Rectal smooth muscle tissue (tissue), 1 donor: ENCODE measurements at regions not wholly inside any gene's neighbourhood (a gene's known extent, or its start where the extent isn't known, plus 50 kb on each side); places are given as distances from the start of the nearest gene placed in this dataset.
A peak's percentile ranks its signal among the peaks of the same experiment; 100 is the strongest.

ENCODE experiments used
- H3K27ac ChIP-seq: one replicate; pipeline ENCODE4 v1.7.0; 2013; ENCODE audit warnings: low read depth, low read length, inconsistent platforms
- H3K27me3 ChIP-seq: one replicate; pipeline ENCODE4 v1.7.0; 2013; ENCODE audit warnings: low read length; ENCODE audit not compliant: control insufficient read depth, insufficient read depth
- H3K36me3 ChIP-seq: one replicate; pipeline ENCODE4 v1.7.0; 2013; ENCODE audit warnings: low read length; ENCODE audit not compliant: control insufficient read depth, insufficient read depth
- H3K4me1 ChIP-seq: one replicate; pipeline ENCODE4 v1.7.0; 2013; ENCODE audit warnings: low read length; ENCODE audit not compliant: control insufficient read depth, insufficient read depth
- H3K4me3 ChIP-seq: one replicate; pipeline ENCODE4 v1.7.0; 2013; ENCODE audit warnings: low read length
- H3K9ac ChIP-seq: one replicate; pipeline ENCODE4 v1.7.0; 2013; ENCODE audit warnings: low read length

GRCh38 chr12:20120403-20120725 is 248.0 kb upstream of the PDE3A start:
- Histone ChIP-seq H3K27ac (peak overlapping the region; percentile 23), H3K4me1 (peaks cover 2% of the 10 kb centered on the region), H3K27me3 (no peaks in the 10 kb centered on the region), H3K4me3 (no peak overlapping the region), H3K36me3 (no peaks in the 10 kb centered on the region), H3K9ac (no peak overlapping the region)

GRCh38 chr12:20122274-20122673 is 246.1 kb upstream of the PDE3A start:
- Histone ChIP-seq H3K4me3 (no peak overlapping the region), H3K9ac (no peak overlapping the region), H3K27me3 (no peaks in the 10 kb centered on the region), H3K4me1 (peaks cover 5% of the 10 kb centered on the region), H3K36me3 (no peaks in the 10 kb centered on the region), H3K27ac (no peak overlapping the region)

- Histone ChIP-seq H3K9ac (no peak overlapping the region), H3K27me3 (no peaks in the 10 kb centered on the region), H3K4me3 (no peak overlapping the region), H3K36me3 (no peaks in the 10 kb centered on the region), H3K27ac (no peak overlapping the region), H3K4me1 (peaks cover 5% of the 10 kb centered on the region)
Observed at GRCh38 chr12:20123465-20123864, 244.9 kb upstream of the PDE3A start.

- Histone ChIP-seq H3K36me3 (no peaks in the 10 kb centered on the region), H3K27ac (no peak overlapping the region)
Observed at GRCh38 chr12:20125276-20125798, 243.0 kb upstream of the PDE3A start.

GRCh38 chr12:20126601-20127000 is 241.7 kb upstream of the PDE3A start:
- no peaks in the 10 kb centered on the region for H3K36me3 ChIP-seq
- no peak overlapping the region for H3K9ac ChIP-seq
- H3K4me1 ChIP-seq, result peaks cover 3% of the 10 kb centered on the region
- no peaks in the 10 kb centered on the region for H3K27me3 ChIP-seq
- H3K4me3 ChIP-seq, result no peak overlapping the region
- H3K27ac ChIP-seq, result no peak overlapping the region

More at GRCh38 chr12:20125276-20125798, 243.0 kb upstream of the PDE3A start:
- Histone ChIP-seq H3K27me3 (no peaks in the 10 kb centered on the region), H3K4me3 (no peak overlapping the region), H3K4me1 (peaks cover 5% of the 10 kb centered on the region), H3K9ac (no peak overlapping the region)

GRCh38 chr12:20127413-20127812 is 240.9 kb upstream of the PDE3A start:
- no peak overlapping the region for H3K27ac ChIP-seq
- H3K9ac ChIP-seq, result no peak overlapping the region
- H3K4me1 ChIP-seq, result peaks cover 3% of the 10 kb centered on the region
- no peak overlapping the region for H3K4me3 ChIP-seq
- H3K36me3 ChIP-seq, result no peaks in the 10 kb centered on the region
- no peaks in the 10 kb centered on the region for H3K27me3 ChIP-seq

- peaks cover 3% of the 10 kb centered on the region for H3K4me1 ChIP-seq
- no peak overlapping the region for H3K27ac ChIP-seq
Observed at GRCh38 chr12:20128928-20129327, 239.4 kb upstream of the PDE3A start.

GRCh38 chr12:20132818-20133217 is 235.5 kb upstream of the PDE3A start:
- Histone ChIP-seq H3K36me3 (no peaks in the 10 kb centered on the region), H3K27ac (no peak overlapping the region), H3K4me3 (no peak overlapping the region), H3K9ac (no peak overlapping the region), H3K4me1 (no peaks in the 10 kb centered on the region), H3K27me3 (no peaks in the 10 kb centered on the region)

More at GRCh38 chr12:20128928-20129327, 239.4 kb upstream of the PDE3A start:
- Histone ChIP-seq H3K9ac (no peak overlapping the region), H3K27me3 (no peaks in the 10 kb centered on the region), H3K36me3 (no peaks in the 10 kb centered on the region), H3K4me3 (no peak overlapping the region)

GRCh38 chr12:20134652-20135051 is 233.7 kb upstream of the PDE3A start:
- no peaks in the 10 kb centered on the region for H3K36me3 ChIP-seq
- no peaks in the 10 kb centered on the region for H3K4me1 ChIP-seq
- no peaks in the 10 kb centered on the region for H3K27me3 ChIP-seq
- H3K27ac ChIP-seq, result no peak overlapping the region
- H3K4me3 ChIP-seq, result no peak overlapping the region
- no peak overlapping the region for H3K9ac ChIP-seq

GRCh38 chr12:20140751-20141150 is 227.6 kb upstream of the PDE3A start:
- H3K27me3 ChIP-seq, result no peaks in the 10 kb centered on the region
- no peak overlapping the region for H3K4me3 ChIP-seq
- no peaks in the 10 kb centered on the region for H3K4me1 ChIP-seq
- no peak overlapping the region for H3K9ac ChIP-seq
- no peaks in the 10 kb centered on the region for H3K36me3 ChIP-seq
- no peak overlapping the region for H3K27ac ChIP-seq

GRCh38 chr12:20142316-20142715 is 226.0 kb upstream of the PDE3A start:
- Histone ChIP-seq H3K4me3 (no peak overlapping the region), H3K27me3 (no peaks in the 10 kb centered on the region), H3K4me1 (no peaks in the 10 kb centered on the region), H3K9ac (no peak overlapping the region), H3K36me3 (no peaks in the 10 kb centered on the region), H3K27ac (no peak overlapping the region)

- Histone ChIP-seq H3K4me1 (no peaks in the 10 kb centered on the region), H3K27me3 (no peaks in the 10 kb centered on the region), H3K4me3 (no peak overlapping the region), H3K36me3 (no peaks in the 10 kb centered on the region), H3K9ac (no peak overlapping the region), H3K27ac (no peak overlapping the region)
Observed at GRCh38 chr12:20142956-20143355, 225.4 kb upstream of the PDE3A start.

GRCh38 chr12:20144341-20144740 is 224.0 kb upstream of the PDE3A start:
- Histone ChIP-seq H3K36me3 (no peaks in the 10 kb centered on the region), H3K27ac (no peak overlapping the region), H3K4me3 (no peak overlapping the region), H3K4me1 (no peaks in the 10 kb centered on the region), H3K9ac (no peak overlapping the region), H3K27me3 (no peaks in the 10 kb centered on the region)
